ENCODE measurements at regions not wholly inside any gene's neighbourhood (a gene's known extent, or its start where the extent isn't known, plus 50 kb on each side); places are given as distances from the start of the nearest gene placed in this dataset.
"Not testable (repeated sequence)": the region's sequence is repeated elsewhere in the genome, so short reads cannot be mapped to it uniquely, and the experiment has no call there.

DNA sequence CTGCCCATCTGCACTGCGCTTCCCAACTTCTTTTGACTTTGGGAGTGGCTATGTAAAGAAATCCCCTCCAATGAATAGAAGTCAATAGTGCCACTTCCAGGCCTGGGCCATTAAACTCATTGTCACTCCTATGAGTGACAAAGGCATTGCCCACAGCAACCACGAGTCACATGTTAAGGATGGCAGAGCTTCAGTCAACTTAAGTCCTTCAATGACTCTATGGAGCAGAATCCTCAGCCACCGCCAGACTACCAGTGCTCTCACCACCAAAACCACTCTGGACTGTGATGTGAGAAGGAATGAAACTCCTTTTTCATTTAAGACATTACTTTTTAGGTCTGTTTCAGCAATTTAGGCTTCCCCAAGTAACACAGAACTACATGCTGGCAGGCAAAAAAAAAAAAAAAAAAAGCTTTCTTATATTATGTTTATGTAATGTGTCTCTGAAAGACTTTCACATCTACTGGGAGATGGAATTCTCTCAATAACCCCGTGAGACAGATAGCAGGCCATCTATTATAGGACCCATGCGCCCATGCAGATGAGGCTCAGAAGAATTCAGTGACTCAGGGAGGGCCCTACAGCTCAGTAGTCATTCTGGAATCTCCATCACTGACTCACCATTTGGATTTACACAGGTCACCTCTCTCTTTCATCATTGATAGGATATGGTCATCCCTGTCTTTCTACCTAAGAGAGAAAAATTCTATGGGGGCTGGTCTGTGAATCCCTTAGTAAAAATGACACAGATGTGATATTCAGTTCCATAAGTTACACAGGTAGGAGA is 180.5 kb downstream of the CEMIP2 start:
- no peak for DNase-seq (ENCODE audit: low read depth)

DNA sequence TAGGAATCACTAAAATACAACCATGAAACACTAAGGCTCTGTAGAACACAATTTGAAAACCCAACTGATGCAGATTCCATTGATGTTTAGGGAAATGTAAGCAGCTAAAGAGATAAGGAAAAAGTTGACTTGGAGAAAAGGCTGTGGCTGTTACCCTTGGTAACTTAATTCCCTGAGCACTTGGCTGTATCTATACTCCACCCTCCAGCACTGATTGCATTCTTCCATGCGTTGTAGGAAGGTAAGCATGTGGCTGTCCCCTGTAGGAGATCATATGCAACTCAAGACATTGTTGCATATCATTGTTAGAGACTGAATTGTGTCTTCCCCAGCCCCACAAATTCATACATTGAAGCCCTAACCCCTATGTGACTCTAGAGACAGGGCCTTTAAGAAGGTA is 184.5 kb downstream of the CEMIP2 start:
- no peak for DNase-seq (ENCODE audit: low read depth)

DNA sequence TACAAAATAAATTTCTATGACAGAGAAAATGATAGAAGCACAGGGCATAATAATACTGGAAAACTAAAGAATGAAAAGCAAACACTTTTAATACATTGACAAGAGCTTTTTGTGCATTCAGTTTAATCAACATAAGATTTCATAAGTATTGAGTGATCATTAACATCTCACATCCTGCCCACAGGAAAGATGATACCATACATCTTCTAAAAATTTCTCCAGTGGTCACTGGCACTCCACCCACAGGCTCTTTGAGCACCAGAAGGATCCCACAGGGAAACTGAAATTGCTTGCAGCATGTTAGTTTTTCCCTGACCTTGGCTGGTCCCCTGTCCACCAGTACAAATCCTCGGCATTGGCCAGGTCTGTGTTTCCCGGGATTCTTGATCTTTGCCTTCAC is 186.0 kb downstream of the CEMIP2 start:
- peak; percentile 1 for DNase-seq (ENCODE audit: low read depth)

DNA sequence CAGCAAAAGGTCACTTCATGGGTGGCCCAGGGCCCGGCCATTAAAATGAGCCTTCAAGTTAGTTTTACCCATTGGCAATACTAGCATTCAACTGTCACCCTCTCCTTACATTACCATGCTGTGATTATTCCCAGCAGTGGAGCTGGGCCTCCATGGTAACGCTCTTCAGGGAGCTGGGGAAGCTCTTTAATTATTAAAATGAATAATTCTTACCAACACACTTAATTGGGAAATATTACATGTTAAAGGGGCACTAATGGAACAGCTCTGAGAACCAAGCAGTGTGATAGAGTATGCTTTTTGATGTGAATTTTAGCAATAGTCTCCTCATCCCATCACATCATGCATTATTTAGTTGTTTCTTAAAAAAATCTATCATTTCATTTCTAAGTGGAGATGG is 187.2 kb downstream of the CEMIP2 start:
- no peak for DNase-seq (ENCODE audit: low read depth)

DNA sequence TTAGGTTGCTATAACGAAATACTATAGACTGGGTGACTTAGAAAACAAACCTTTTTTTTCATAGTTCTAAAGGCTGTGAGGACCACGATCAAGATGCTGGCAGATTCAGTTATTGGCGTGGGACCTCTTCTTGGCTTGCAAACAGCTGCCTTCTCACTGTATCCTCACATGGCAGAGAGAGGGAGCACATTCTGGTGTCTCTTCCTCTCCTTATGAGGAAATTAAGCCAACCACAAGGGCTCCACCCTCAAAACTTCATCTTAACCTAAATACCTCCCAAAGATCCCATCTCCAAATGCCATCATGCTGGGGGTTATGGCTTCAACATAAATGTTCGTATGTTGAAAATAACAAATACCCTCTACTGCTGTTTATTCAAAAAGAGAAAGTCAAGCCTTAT is 197.1 kb downstream of the CEMIP2 start:
- DNase-seq (ENCODE audit: low read depth) = no peak

DNA sequence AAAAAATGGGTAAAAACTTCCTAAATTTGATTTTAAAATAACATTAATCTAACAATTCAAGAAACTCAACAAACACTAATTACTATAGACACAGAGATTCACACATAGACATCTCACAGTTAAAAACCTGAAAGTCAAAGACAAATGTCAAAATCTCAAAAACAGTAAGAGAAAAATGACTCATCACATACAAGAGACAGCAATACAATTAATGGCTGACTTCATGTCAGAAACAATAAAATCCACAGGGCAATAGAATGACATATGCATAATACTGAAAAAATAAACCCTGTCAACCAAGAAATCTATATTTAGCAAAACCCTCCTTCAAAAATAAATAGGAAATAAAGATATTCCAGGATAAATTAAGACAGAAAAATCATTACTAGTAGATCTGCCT is 200.4 kb downstream of the CEMIP2 start:
- DNase-seq (ENCODE audit: low read depth) = no peak

DNA sequence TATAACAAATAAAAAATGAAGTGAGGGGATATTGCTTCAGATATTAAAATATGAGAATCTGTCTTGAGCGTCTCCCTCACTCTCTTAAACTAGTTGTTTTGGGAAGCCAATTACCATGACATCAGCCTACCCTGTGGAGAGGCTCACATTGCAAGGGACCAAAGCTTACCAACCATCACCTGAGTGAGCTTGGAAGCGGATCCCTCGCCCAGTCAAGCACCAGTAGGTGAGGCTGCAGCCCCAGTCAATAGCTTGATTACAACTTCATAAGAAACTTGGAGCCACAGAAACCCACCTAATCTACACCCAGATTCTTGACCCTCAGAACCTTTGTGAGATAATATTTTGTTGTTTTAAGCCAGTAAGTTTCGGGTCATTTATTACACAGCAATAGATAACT is 206.2 kb downstream of the CEMIP2 start:
- DNase-seq (ENCODE audit: low read depth) = no peak

DNA sequence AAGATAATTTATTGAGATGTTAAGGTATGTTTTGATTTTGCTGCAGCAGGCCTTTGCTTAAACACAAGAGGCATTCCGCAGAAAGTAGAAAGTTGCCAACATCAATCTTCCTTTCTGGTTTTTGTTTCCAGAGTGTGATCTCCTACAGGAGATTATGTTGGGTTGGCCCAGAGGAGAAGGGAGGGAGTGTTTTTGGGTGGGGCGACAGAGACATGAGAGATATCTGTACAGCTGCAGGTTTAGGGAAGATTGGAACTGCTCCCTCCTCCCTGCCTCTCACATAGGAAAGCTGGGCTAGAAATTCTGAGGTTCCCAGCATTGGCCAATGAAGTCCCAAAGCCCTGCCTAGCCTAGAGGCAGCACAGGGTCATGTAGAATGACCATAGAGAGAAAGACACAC is 211.0 kb downstream of the CEMIP2 start:
- no peak for DNase-seq (ENCODE audit: low read depth)

DNA sequence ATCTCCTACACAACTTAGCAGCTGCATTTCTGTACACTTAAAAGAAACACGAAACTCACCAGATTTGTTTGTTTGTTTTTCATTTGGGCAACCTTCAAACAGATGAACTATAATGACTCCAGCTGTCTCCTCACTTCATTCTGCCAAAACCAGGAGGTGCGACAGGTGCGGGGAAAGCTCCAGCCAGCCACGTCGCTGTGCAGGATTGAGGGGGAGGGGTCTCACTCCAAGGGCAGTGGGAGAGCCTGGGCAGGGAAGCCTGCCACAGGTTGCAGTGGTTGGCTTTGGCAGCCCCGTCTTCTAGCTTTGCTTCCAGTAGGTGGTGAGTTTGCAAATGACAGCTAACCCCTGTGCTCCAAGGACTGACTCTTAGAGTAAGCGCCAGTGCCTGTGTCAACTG is 215.8 kb downstream of the CEMIP2 start:
- DNase-seq (ENCODE audit: low read depth) = no peak

DNA sequence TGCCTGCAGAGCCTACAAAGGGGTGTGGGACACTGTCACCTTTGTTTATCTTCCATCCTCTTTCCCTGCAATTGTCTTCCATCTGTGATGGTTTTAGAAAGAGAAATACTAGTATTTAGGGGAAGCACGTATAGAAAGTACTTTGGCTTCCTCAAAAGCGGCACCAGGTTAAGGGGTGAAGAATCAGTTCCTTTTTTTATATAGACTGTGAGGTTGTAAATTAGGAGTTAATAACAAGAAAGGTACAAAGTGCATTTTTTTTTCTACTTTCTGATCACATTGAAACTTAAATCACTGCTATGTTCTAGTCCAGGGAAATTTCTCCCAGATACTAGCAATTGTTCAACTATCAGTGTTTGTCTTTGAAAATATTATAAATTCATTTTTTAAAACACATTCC is 219.3 kb downstream of the CEMIP2 start:
- DNase-seq (ENCODE audit: low read depth) = no peak

DNA sequence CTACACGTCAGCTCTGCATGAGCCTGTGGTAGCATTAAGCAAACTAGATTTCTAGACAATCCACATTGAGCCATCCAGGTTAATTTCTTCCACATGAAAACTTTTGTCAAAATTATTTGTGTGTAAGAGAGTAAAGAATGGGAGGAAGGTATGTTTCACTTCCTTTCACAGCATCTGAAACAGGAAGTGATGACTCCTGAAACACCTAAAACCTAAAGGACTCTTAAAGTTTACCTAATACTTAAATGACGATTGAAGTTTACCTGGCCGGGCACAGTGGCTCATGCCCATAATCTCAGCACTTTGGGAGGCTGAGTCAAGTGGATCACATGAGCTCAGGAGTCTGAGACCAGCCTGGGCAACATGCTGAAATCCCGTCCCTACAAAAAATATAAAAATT is 223.8 kb downstream of the CEMIP2 start:
- no peak for DNase-seq (ENCODE audit: low read depth)

DNA sequence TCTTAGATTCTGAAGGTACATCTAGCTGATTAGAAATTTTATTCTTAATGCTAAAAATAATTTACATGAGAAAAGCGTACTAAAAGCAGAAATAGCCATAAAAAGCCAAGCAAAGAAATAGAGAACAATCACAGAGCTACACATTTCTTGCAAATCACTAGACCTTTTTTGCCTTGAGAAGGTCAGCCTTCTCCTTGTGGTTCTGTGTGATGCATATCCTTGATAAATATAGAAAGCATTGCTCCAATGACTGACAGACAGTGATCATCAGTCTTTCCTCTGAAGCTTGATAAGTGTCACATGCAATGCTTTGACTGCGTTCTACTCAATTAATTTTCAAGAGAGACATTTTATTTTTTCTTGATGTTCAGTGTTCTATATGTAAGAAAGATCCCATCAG is 226.9 kb downstream of the CEMIP2 start:
- no peak for DNase-seq (ENCODE audit: low read depth)

DNA sequence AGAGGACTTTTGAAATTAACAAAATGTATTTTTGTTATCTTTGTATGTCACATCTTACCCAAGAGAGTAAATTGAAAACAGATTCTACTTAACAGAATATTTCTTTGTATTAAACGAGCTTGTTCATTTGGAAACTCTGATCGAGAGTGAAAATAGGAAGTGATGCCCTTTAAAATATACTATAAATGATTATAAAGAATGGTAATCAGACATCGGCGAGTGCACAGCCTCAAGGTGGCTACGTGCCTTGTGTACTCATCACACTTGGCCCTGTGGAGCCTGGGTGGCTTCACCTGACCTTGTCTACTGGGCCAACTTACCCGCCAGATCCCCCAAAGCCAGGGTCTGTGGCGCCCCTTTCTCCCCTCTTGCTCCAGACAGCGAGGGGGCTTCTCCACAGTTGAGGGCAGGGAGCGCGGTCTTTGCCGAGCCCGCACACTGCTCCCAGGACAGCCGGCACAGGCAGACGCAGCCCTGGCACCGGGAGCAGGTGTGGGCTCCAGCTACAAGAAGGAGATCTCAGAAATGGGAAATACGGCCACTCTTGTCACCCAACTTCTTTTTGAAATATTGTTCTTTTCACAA is 243.2 kb downstream of the CEMIP2 start:
- DNase-seq (ENCODE audit: low read depth) = no peak

DNA sequence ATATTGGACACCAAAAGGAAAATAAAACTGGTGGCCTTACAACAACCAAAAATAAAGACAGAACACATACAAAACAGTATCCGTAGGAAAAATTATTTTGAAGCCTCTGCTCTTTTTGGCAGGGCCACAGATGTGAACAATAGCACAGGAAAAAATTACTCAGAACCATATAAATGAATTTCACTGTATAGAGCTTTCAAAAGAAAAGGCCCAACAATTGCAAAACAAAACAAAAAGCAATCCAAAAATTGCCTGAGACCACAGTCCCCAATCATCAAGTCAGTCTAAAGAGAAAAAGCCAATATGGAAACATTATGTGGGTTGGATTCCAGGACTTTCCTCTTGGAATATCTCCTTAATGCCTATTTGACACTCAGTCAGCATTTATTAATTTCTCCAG is 243.8 kb downstream of the CEMIP2 start:
- no peak for DNase-seq (ENCODE audit: low read depth)

DNA sequence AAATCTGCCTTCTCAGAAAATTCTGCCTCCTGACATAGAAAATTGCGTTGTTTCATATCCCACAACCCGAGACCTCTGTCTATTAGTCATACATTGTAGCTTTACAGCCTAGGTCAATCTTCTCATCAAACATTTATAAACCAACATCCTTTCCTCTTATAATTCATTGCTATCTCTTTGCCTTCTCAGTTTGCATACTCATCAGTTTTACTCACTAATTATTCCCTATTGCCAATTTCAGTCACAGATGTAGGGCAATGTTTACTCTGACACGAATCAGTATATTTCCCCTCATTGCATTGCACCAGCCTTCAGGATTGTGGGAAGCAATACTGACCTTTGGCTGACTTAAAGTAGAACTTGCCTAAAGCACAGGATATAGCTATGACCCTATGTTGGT is 247.2 kb downstream of the CEMIP2 start:
- DNase-seq (ENCODE audit: low read depth) = no peak

DNA sequence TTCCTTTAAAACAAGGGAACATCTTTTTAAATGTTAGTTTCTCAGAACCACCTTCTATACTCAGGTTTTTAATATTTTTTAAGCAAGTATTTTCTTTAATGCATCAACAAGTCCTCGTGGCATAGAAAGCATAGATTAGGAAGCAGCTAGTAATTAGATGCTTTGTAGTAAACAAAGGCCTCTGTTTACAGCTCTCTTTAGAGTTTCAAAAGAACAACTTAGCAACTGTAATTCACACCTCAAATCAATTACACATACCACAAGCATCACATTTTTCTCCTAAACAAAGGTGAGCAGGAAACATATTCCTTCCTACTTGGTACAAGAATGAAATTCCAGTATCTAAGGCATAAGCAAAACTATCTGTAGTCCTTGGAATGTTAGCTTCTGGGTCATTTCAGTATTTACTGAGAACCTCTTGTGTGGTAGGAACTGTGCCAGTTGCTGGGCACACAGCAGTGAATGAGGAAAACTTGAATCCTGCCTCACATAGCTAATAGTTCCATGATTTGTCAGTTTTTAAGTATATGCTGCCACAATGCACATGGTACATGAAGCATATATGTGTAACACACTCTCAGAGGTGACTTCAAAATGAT is 249.1 kb downstream of the CEMIP2 start:
- DNase-seq (ENCODE audit: low read depth) = no peak

DNA sequence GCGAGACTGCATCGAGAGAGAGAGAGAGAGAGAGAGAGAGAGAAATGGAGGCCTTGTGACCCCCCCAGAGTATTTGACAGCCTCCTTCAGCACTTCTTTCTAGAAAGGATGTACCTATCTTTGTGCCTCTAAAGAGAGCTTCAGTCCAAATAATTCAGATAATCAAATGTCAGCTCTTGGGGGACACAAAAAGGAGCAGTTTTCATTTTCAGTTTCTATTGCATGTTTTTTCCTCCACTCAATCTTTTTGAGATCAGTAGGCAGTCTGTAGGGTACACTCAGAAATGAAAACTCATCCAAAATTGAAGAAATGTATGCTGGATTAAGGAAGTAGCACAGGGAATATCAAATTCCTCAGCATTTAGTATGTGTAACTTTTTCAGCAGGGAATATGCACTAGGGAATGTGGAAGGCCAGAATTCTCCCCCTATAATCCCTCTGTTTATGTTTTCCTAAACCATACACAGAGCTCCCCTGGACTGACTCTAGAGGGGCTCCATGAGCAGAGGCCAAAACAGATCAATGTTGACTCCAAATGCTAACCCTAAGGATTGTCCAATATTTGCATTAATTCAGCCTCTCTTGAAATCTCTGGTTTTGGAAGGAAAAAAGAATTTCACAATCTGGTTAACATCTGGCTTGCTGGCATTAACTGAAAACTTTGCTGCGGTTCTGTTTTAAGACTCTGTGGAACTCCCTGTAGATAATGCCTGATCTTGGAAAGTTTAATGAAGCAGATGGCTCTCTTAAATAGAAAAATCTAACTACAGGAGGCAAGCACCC is 250.1 kb downstream of the CEMIP2 start:
- DNase-seq (ENCODE audit: low read depth) = peak; percentile 44

DNA sequence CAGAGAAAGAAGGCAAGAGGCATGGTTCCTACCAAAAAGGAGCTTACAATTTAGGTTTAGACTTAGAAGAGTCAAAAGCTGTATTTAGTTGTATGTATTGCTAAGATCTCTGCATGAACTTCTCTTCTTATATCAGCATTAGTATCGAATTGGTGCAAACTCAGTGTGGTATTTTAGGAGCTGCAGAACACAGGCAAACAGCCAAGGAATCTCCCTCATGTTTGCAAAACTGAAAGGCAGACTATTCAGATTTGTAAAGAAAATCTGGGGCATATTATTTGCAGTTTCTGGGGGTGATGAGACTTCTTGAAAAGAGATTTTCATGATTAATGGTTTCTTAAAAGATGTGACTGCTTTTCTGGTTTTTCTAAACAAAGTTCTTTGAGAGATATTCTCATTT is 252.7 kb downstream of the CEMIP2 start:
- no peak for DNase-seq (ENCODE audit: low read depth)

DNA sequence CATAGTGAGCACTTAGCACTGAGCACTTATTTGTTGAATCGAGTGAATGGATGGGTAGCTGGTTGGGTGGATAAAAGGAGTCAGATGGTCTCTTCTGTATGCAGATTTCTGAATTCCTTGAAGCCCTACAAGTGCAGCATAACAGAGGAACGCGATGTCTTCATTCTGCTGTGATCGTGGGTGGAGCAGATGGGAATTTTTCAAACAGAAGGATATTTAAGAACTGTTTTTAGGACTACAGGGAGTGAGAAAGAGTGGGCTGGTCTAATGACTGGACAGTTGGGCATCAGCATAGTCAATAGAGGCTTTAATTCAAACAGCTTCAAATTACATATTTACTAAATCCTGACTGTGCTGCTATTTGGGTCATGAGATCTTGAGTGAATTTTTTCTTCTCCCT is 253.2 kb downstream of the CEMIP2 start:
- no peak for DNase-seq (ENCODE audit: low read depth)

DNA sequence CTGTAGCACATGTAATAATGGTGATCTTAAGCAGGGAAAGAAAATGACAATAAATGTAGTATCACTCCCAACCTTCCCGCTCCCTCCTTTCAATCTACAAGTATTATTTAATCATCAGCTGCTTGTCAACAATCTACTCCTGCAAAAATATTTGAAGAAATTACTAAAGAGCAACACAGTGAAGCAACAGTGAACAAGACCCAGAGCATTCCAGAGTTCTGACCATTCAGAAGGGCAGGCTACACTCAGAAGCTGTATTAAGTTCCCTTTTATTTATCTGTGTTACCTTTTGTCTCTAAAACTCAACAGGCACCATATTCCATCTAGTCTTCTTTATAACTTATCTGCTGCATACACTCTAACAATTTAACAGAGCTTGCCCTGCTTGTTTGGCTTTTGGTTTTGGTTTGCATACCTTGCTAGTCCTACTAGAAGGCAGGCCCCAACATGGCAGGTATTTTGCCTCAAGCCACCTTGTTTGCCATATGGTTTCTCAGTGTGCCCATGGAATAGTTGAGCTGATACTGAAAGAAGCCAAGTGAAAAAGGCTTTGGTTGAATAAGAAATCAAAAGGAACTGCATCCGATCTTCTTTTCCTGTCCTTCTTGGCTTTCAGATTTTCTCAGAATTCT is 253.9 kb downstream of the CEMIP2 start:
- DNase-seq (ENCODE audit: low read depth) = no peak

DNA sequence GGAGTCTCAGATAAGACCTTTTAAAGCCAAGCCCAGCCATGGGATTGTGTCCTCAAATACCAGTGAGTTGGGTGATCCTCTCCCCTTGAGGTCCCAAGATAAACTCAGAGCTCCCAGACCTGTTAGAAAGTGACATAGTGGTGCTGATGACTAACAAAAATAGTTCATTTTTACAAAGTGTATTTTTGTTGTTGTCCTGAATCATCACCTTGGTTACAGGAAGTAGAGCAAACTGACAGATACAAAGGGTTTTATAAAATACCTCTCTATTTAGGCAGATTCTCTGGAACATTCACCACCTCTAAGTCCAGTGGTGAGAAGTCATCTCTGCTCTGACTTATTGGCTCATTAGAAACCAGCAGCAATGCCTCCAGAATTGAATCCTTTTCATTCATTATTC is 259.3 kb downstream of the CEMIP2 start:
- DNase-seq (ENCODE audit: low read depth) = no peak

DNA sequence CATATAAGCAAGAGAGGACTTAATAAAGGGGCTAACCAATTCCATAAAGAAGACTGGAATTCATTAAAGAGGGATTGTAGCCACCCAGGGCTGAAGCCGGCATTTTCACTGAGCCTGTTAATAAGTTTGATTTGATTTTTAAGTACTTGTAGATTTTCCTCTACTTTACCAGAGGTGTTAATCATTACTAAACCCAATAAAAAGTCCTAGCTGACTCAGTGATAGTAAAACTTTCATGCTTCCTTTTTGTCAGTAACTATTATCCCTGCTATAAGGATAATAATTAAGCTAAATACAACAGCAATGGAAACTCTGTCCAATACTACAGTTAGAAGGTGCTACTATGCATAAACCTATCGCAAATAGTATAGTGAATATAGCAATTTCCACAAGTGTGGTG is 260.2 kb downstream of the CEMIP2 start:
- not testable (repeated sequence) for DNase-seq (ENCODE audit: low read depth)

All from fibroblast of gingiva (primary cell).